CD4-positive, alpha-beta T cell (primary cell): ENCODE measurements at regions not wholly inside any gene's neighbourhood (a gene's known extent, or its start where the extent isn't known, plus 50 kb on each side); places are given as distances from the start of the nearest gene placed in this dataset.

ENCODE experiments used
- ATAC-seq: fragments of 200-7000 bp; cut with Tn5 transposase; one replicate; pipeline ENCODE4 v1.10.0; 2022; ENCODE audit warnings: mild to moderate bottlenecking; ENCODE audit not compliant: poor library complexity
- CTCF ChIA-PET: fragments of 350-600 bp; sonication (Branson Sonifier 250); formaldehyde crosslinking; loops from one replicate; lab custom pipeline; 2021; ENCODE audit warnings: antibody characterized with exemption, inconsistent platforms; lab: Charles Lee
- POLR2A ChIA-PET: fragments of 350-600 bp; sonication (Branson Sonifier 250); formaldehyde crosslinking; loops from one replicate; lab custom pipeline; 2021; ENCODE audit warnings: antibody characterized with exemption, inconsistent platforms; lab: Charles Lee
- DNase-seq, 14 experiments: peaks; one replicate each; pipeline ENCODE4 v3.0.0-alpha.2; 2013 to 2020; ENCODE audit warnings: mixed read lengths in 2 of 14
- H3K27ac ChIP-seq, 2 donors: one replicate each; pipeline versions ENCODE4 v1.5.1 to v1.7.0; 2013; ENCODE audit warnings: low read length in 2 of 2, low read depth in 1 of 2, mild to moderate bottlenecking in 1 of 2
- H3K27me3 ChIP-seq, 2 experiments: 1 replicate in 1 of 2; 2 replicates in 1 of 2; pipeline versions ENCODE4 v1.6.1 to v1.7.0; 2013; ENCODE audit warnings: low read length in 2 of 2, control low read depth in 1 of 2, mild to moderate bottlenecking in 1 of 2, moderate library complexity in 1 of 2; ENCODE audit not compliant: insufficient read depth in 2 of 2, control insufficient read depth in 1 of 2
- H3K36me3 ChIP-seq: one replicate; pipeline ENCODE4 v1.6.1; 2013; ENCODE audit warnings: low read length, control low read depth; ENCODE audit not compliant: insufficient read depth
- H3K4me1 ChIP-seq: one replicate; pipeline ENCODE4 v1.6.1; 2013; ENCODE audit warnings: low read length, control low read depth; ENCODE audit not compliant: insufficient read depth
- H3K4me3 ChIP-seq: one replicate; pipeline ENCODE4 v1.5.1; 2013; ENCODE audit warnings: mild to moderate bottlenecking, low read length, moderate library complexity
- H3K9me3 ChIP-seq, 2 experiments: 1 replicate in 1 of 2; 2 replicates in 1 of 2; pipeline versions ENCODE4 v1.6.1 to v1.7.0; 2013; ENCODE audit warnings: low read length in 2 of 2, mild to moderate bottlenecking in 2 of 2, control low read depth in 1 of 2, moderate library complexity in 1 of 2; ENCODE audit not compliant: control insufficient read depth in 1 of 2, insufficient read depth in 1 of 2
- H3K27ac Mint-ChIP-seq: one replicate; pipeline ENCODE4 v1.8.0; 2020; ENCODE audit warnings: mixed read lengths
- H3K27me3 Mint-ChIP-seq: one replicate; pipeline ENCODE4 v1.8.0; 2021; ENCODE audit warnings: mixed read lengths
- H3K36me3 Mint-ChIP-seq: one replicate; pipeline ENCODE4 v1.8.0; 2021; ENCODE audit warnings: low read depth, mixed read lengths
- H3K4me1 Mint-ChIP-seq: one replicate; pipeline ENCODE4 v1.8.0; 2021; ENCODE audit warnings: low read depth, mixed read lengths
- H3K4me3 Mint-ChIP-seq: one replicate; pipeline ENCODE4 v1.8.0; 2020; ENCODE audit warnings: mild to moderate bottlenecking, mixed read lengths
- H3K9me3 Mint-ChIP-seq: one replicate; pipeline ENCODE4 v1.8.0; 2020; ENCODE audit warnings: mixed read lengths
- intact Hi-C, 2 experiments: fragments of 100-400 bp; cut with DNase I in 1 of 2; cut with micrococcal nuclease in 1 of 2; formaldehyde crosslinking; loops; one replicate each; pipeline versions ENCODE4 v1.15.1 to v1.9.0; 2023 to 2025; cut with DNase I, micrococcal nuclease
- TF ChIP-seq, protein P1 (sequence below): fragments of 200-600 bp; IDR thresholded peaks from one replicate; pipeline ENCODE4 v1.8.0; 2022; ENCODE audit warnings: antibody characterized with exemption, mild to moderate bottlenecking

- POLR2A ChIA-PET = no interaction called here
- no peak for ATAC-seq
- CTCF ChIA-PET = interaction anchor here (1.0 kb wide), 1 partner anchor 1440 kb away, joined by 5 read pairs; no protein-coding TSS in a partner anchor
- Mint-ChIP-seq H3K27ac (no peak overlapping the region), H3K27me3 (peaks cover 32% of the 10 kb centered on the region), H3K36me3 (no peaks in the 10 kb centered on the region), H3K4me3 (no peak overlapping the region), H3K4me1 (no peaks in the 10 kb centered on the region), H3K9me3 (no peaks in the 10 kb centered on the region)
- intact Hi-C loops = loop anchor here in 1 of 2 experiments (5.0 kb wide), 1 partner anchor 1783 kb away; no protein-coding TSS in a partner anchor
- no peaks in the 10 kb centered on the region for H3K4me1 ChIP-seq
- DNase-seq = no peak
- H3K36me3 ChIP-seq = no peaks in the 10 kb centered on the region
- H3K4me3 ChIP-seq = no peak overlapping the region
- TF ChIP-seq, protein P1, sequence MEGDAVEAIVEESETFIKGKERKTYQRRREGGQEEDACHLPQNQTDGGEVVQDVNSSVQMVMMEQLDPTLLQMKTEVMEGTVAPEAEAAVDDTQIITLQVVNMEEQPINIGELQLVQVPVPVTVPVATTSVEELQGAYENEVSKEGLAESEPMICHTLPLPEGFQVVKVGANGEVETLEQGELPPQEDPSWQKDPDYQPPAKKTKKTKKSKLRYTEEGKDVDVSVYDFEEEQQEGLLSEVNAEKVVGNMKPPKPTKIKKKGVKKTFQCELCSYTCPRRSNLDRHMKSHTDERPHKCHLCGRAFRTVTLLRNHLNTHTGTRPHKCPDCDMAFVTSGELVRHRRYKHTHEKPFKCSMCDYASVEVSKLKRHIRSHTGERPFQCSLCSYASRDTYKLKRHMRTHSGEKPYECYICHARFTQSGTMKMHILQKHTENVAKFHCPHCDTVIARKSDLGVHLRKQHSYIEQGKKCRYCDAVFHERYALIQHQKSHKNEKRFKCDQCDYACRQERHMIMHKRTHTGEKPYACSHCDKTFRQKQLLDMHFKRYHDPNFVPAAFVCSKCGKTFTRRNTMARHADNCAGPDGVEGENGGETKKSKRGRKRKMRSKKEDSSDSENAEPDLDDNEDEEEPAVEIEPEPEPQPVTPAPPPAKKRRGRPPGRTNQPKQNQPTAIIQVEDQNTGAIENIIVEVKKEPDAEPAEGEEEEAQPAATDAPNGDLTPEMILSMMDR = no peak
- no peaks in the 10 kb centered on the region for H3K27me3 ChIP-seq
- H3K9me3 ChIP-seq = no peaks in the 10 kb centered on the region
- H3K27ac ChIP-seq = no peak overlapping the region
These were observed 411.8 kb downstream of the ZNF536 start for GRCh38 chr19:30783936-30784335.

DNA sequence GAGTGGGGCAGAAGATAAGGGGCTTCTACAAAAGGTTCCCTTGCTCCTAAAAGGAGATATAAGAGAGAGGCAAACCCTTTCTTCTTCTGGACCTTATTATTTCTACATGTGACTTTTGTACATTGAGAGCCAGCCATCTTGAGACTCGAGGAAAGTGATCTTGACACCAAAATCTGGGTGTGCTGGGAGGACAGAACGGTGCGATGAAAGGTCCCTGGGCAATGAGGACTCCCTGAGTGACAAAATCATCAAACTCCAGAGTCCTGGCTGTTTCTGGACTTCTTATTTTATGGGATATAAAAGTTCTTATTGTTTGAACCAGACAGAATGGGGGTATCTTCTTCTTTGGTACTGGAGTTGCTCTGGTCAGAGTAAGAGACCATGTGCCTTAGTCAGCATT is 411.0 kb downstream of the ZNF536 start:
- H3K27me3 Mint-ChIP-seq = peaks cover 39% of the 10 kb centered on the region
- no peaks in the 10 kb centered on the region for H3K36me3 Mint-ChIP-seq
- Histone ChIP-seq H3K27me3 (no peaks in the 10 kb centered on the region), H3K4me1 (no peaks in the 10 kb centered on the region), H3K27ac (no peak overlapping the region), H3K4me3 (no peak overlapping the region), H3K9me3 (no peaks in the 10 kb centered on the region), H3K36me3 (no peaks in the 10 kb centered on the region)
- H3K4me1 Mint-ChIP-seq = no peaks in the 10 kb centered on the region
- ChIA-PET CTCF (no interaction called here), POLR2A (no interaction called here)
- no peak overlapping the region for H3K27ac Mint-ChIP-seq
- no peak for ATAC-seq
- TF ChIP-seq, protein P1 = no peak
- no peak for DNase-seq
- no peaks in the 10 kb centered on the region for H3K9me3 Mint-ChIP-seq
- no peak overlapping the region for H3K4me3 Mint-ChIP-seq
- intact Hi-C loops = loop anchor here in 1 of 2 experiments (5.0 kb wide), 1 partner anchor 1784 kb away; no protein-coding TSS in a partner anchor

- DNase-seq (no peak), ATAC-seq (no peak)
- H3K27me3 ChIP-seq = no peaks in the 10 kb centered on the region
- Mint-ChIP-seq H3K4me1 (no peaks in the 10 kb centered on the region), H3K36me3 (no peaks in the 10 kb centered on the region), H3K27me3 (peaks cover 56% of the 10 kb centered on the region), H3K4me3 (no peak overlapping the region), H3K27ac (no peak overlapping the region), H3K9me3 (no peaks in the 10 kb centered on the region)
- POLR2A ChIA-PET = no interaction called here
- CTCF ChIA-PET = no interaction called here
- TF ChIP-seq, protein P1 = no peak
- no peaks in the 10 kb centered on the region for H3K4me1 ChIP-seq
- H3K9me3 ChIP-seq = no peaks in the 10 kb centered on the region
- intact Hi-C loops = loop anchor here in 1 of 2 experiments (5.0 kb wide), 1 partner anchor 1786 kb away; no protein-coding TSS in a partner anchor
- H3K4me3 ChIP-seq = no peak overlapping the region
- H3K27ac ChIP-seq = no peak overlapping the region
- H3K36me3 ChIP-seq = no peaks in the 10 kb centered on the region
These were observed 409.3 kb downstream of the ZNF536 start for GRCh38 chr19:30781519-30781918.
